Gastroesophageal sphincter (tissue), 4 donors: ENCODE measurements at regions not wholly inside any gene's neighbourhood (a gene's known extent, or its start where the extent isn't known, plus 50 kb on each side); places are given as distances from the start of the nearest gene placed in this dataset.

Experiments
- ATAC-seq: fragments of 150-250 bp; one replicate; pipeline ENCODE4 v1.9.1; 2016; ENCODE audit warnings: mild to moderate bottlenecking, moderate library complexity
- H3K27ac ChIP-seq, 4 donors: fragments of 200-600 bp; sonication (generic) in 3 of 4; 1 replicate in 3 of 4; 2 replicates in 1 of 4; pipeline ENCODE4 v1.5.1; 2016 to 2019
- H3K27me3 ChIP-seq: fragments of 200-600 bp; sonication (generic); one replicate; pipeline ENCODE4 v1.5.1; 2019
- H3K36me3 ChIP-seq, 2 donors: fragments of 200-600 bp; sonication (generic); one replicate each; pipeline ENCODE4 v1.5.1; 2019; ENCODE audit warnings: control low read depth in 1 of 2
- H3K4me1 ChIP-seq, 3 donors: fragments of 200-600 bp; sonication (generic); 1 replicate in 2 of 3; 2 replicates in 1 of 3; pipeline ENCODE4 v1.5.1; 2016 to 2019; ENCODE audit warnings: control low read depth in 2 of 3
- H3K4me3 ChIP-seq, 2 donors: fragments of 200-600 bp; sonication (generic); one replicate each; pipeline ENCODE4 v1.5.1; 2019; ENCODE audit warnings: mild to moderate bottlenecking in 1 of 2, moderate library complexity in 1 of 2
- H3K9me3 ChIP-seq, 3 donors: fragments of 200-600 bp; sonication (generic); one replicate each; pipeline ENCODE4 v1.5.1; 2017 to 2019; ENCODE audit warnings: control low read depth in 2 of 3
- CTCF ChIP-seq, 4 experiments: fragments of 200-600 bp in 2 of 4; fragments of 450-650 bp in 2 of 4; sonication (generic) in 1 of 4; IDR thresholded peaks; one replicate each; pipeline ENCODE4 v1.5.1; 2017 to 2019; ENCODE audit warnings: antibody characterized with exemption in 4 of 4, mild to moderate bottlenecking in 2 of 4, moderate library complexity in 2 of 4
- EP300 ChIP-seq: sonication (generic); formaldehyde crosslinking; IDR thresholded peaks from one replicate; pipeline ENCODE4 v1.6.1; 2017; ENCODE audit warnings: antibody characterized with exemption, mild to moderate bottlenecking
- POLR2A ChIP-seq, 2 donors: fragments of 450-650 bp; IDR thresholded peaks; one replicate each; pipeline ENCODE4 v1.6.1; 2017; ENCODE audit warnings: antibody characterized with exemption in 2 of 2, mild to moderate bottlenecking in 2 of 2, moderate library complexity in 1 of 2
- POLR2AphosphoS5 ChIP-seq: sonication (generic); formaldehyde crosslinking; IDR thresholded peaks from one replicate; pipeline ENCODE4 v1.6.1; 2017; ENCODE audit warnings: antibody characterized with exemption
- WGBS, 2 donors: methylation state at CpG; one replicate each; pipeline ENCODE4 v1.1.5; 2018; ENCODE audit warnings: low coverage in 1 of 2; 5-methylcytosine and 5-hydroxymethylcytosine counted together

GRCh38 chr5:12320331-12320730 is 416.1 kb upstream of the CTNND2 start:
- no peak overlapping the region for H3K4me3 ChIP-seq
- WGBS, 2 donors = 46% methylated on average over 3 of the region's 3 CpGs; no CpG with 5 or more reads in 1 of the 2 donors

DNA sequence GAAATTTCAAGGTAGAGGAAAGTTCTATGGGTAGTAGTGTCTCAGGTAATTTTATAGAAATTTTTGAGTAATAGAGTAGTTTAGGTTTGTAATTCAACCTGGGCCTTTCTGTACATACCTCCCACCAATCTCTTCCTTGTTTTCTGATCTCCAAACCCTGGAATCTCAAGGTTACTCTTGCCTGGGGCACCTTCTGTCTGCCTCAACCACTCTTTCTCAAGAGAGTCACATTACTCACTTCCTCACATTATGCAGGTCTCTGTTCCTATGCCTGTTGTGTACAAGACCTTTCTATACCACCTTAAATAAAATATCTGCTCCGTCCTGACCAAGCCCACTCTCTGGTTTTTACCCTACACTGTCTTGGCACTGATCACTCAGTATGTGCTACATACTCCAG is 412.6 kb upstream of the CTNND2 start:
- 36 to 71% methylated on average over 1 of the region's 1 CpG for WGBS, 2 donors
- TF ChIP-seq POLR2A (IDR thresholded peaks at IDR 0.05) = no peak
- no peak for TF ChIP-seq CTCF (IDR thresholded peaks at IDR 0.05)
- no peak for TF ChIP-seq EP300
- no peak for TF ChIP-seq POLR2AphosphoS5
- Histone ChIP-seq H3K4me3 (no peak overlapping the region), H3K4me1 (no peaks in the 10 kb centered on the region), H3K9me3 (no peaks in the 10 kb centered on the region), H3K36me3 (no peaks in the 10 kb centered on the region), H3K27ac (no peak overlapping the region), H3K27me3 (no peaks in the 10 kb centered on the region)
- ATAC-seq = no peak

More at GRCh38 chr5:12320331-12320730, 416.1 kb upstream of the CTNND2 start:
- H3K9me3 ChIP-seq = no peaks in the 10 kb centered on the region
- ATAC-seq = no peak
- H3K27me3 ChIP-seq = no peaks in the 10 kb centered on the region
- no peak overlapping the region for H3K27ac ChIP-seq
- no peaks in the 10 kb centered on the region for H3K4me1 ChIP-seq
- TF ChIP-seq CTCF (IDR thresholded peaks at IDR 0.05) (no peak), POLR2AphosphoS5 (no peak), POLR2A (IDR thresholded peaks at IDR 0.05) (no peak), EP300 (no peak)
- no peaks in the 10 kb centered on the region for H3K36me3 ChIP-seq

DNA sequence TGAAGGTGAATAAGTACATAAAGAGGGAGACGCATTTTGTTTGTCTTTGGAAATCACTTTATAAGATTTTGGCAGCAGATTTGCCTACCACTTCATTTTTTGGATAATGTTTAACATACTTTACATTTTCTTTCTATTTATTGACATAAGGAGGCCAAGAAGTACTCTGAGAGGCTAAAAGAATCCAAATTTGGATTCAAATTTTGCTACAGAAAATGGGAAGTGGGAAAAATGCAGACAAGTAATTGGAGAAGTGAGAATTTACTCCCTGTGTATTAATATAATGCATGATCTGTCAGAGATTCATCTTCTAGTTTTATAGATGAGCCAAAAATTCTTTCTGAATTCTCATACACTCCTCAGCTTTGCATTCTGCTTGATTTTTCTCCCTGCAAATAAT is 411.2 kb upstream of the CTNND2 start:
- no peak for ATAC-seq
- Histone ChIP-seq H3K9me3 (no peaks in the 10 kb centered on the region), H3K27me3 (no peaks in the 10 kb centered on the region)

GRCh38 chr5:12313602-12314001 is 409.4 kb upstream of the CTNND2 start:
- WGBS, 2 donors = 79 to 86% methylated on average over 1 to 2 of the region's 2 CpGs
- H3K4me1 ChIP-seq = no peaks in the 10 kb centered on the region
- H3K36me3 ChIP-seq = no peaks in the 10 kb centered on the region
- no peak overlapping the region for H3K27ac ChIP-seq
- no peak for ATAC-seq
- H3K4me3 ChIP-seq = no peak overlapping the region
- H3K27me3 ChIP-seq = no peaks in the 10 kb centered on the region
- no peak for TF ChIP-seq EP300
- TF ChIP-seq POLR2AphosphoS5 = no peak
- TF ChIP-seq POLR2A (IDR thresholded peaks at IDR 0.05) = no peak
- no peak for TF ChIP-seq CTCF (IDR thresholded peaks at IDR 0.05)
- no peaks in the 10 kb centered on the region for H3K9me3 ChIP-seq

More for the DNA sequence above, 411.2 kb upstream of the CTNND2 start:
- TF ChIP-seq POLR2A (IDR thresholded peaks at IDR 0.05) (no peak), CTCF (IDR thresholded peaks at IDR 0.05) (no peak), EP300 (no peak), POLR2AphosphoS5 (no peak)
- 24 to 29% methylated on average over 1 of the region's 1 CpG for WGBS, 2 donors
- Histone ChIP-seq H3K36me3 (no peaks in the 10 kb centered on the region), H3K4me3 (no peak overlapping the region), H3K4me1 (no peaks in the 10 kb centered on the region), H3K27ac (no peak overlapping the region)

GRCh38 chr5:12312343-12312742 is 408.1 kb upstream of the CTNND2 start:
- H3K9me3 ChIP-seq = no peaks in the 10 kb centered on the region
- no peak for ATAC-seq
- no peak overlapping the region for H3K4me3 ChIP-seq
- no peaks in the 10 kb centered on the region for H3K4me1 ChIP-seq
- no peak overlapping the region for H3K27ac ChIP-seq
- no peaks in the 10 kb centered on the region for H3K36me3 ChIP-seq
- WGBS, 2 donors = 87 to 93% methylated on average over 5 of the region's 5 CpGs
- H3K27me3 ChIP-seq = no peaks in the 10 kb centered on the region
- no peak for TF ChIP-seq EP300
